ENCODE measurements at regions not wholly inside any gene's neighbourhood (a gene's known extent, or its start where the extent isn't known, plus 50 kb on each side); places are given as distances from the start of the nearest gene placed in this dataset.

- ChIA-PET POLR2A (no interaction called here), CTCF (no interaction called here)
- DNase-seq (ENCODE audit: low read depth, low spot score) = no peak
- Histone ChIP-seq H3K9me3 (ENCODE audit: control insufficient read depth, insufficient read depth, low read length) (no peaks in the 10 kb centered on the region), H3K4me3 (ENCODE audit: low read depth, low read length) (no peak overlapping the region), H3K27ac (ENCODE audit: low read depth, low read length) (no peak overlapping the region), H3K27me3 (ENCODE audit: control insufficient read depth, insufficient read depth, low read length) (no peaks in the 10 kb centered on the region)
- TF ChIP-seq CTCF (IDR thresholded peaks at IDR 0.05; ENCODE audit: low read depth, low read length) = no peak
These were observed 176.3 kb upstream of the ZBTB20 start for GRCh38 chr3:115323380-115323779.

- no peak for TF ChIP-seq CTCF (IDR thresholded peaks at IDR 0.05; ENCODE audit: low read depth, low read length)
- Histone ChIP-seq H3K9me3 (ENCODE audit: control insufficient read depth, insufficient read depth, low read length) (no peaks in the 10 kb centered on the region), H3K27me3 (ENCODE audit: control insufficient read depth, insufficient read depth, low read length) (no peaks in the 10 kb centered on the region), H3K4me3 (ENCODE audit: low read depth, low read length) (no peak overlapping the region), H3K27ac (ENCODE audit: low read depth, low read length) (no peak overlapping the region)
- ChIA-PET POLR2A (no interaction called here), CTCF (interaction anchor here (0.6 kb wide), 1 partner anchor 412 kb away, joined by 3 read pairs; no protein-coding TSS in a partner anchor)
- no peak for DNase-seq (ENCODE audit: low read depth, low spot score)
These were observed 177.0 kb upstream of the ZBTB20 start for GRCh38 chr3:115324056-115324455.

- ChIA-PET CTCF (no interaction called here), POLR2A (no interaction called here)
These were observed 178.5 kb upstream of the ZBTB20 start for GRCh38 chr3:115325539-115325938.

DNA sequence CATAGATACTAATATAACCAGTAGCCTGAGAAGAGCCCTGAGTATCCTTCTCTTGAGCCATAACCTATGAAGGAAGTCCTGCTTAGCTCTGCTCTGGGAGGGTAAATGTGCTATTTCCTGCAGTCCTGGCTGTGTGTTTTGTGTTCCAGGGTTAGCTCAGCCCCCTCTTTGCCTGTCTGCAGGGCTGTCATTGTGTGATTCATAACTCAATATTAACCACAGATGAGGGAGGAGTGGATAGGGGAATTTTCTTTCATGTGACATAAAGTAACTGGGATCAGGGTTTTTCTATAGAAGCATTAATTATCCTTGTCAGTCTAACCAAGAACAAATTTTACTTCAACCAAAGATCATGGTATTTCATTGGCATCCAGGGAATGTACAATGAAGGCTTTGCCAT is 183.3 kb upstream of the ZBTB20 start:
- CTCF ChIA-PET = no interaction called here
- Histone ChIP-seq H3K4me3 (ENCODE audit: low read depth, low read length) (no peak overlapping the region), H3K27ac (ENCODE audit: low read depth, low read length) (no peak overlapping the region), H3K9me3 (ENCODE audit: control insufficient read depth, insufficient read depth, low read length) (no peaks in the 10 kb centered on the region), H3K27me3 (ENCODE audit: control insufficient read depth, insufficient read depth, low read length) (no peaks in the 10 kb centered on the region)
- no peak for TF ChIP-seq CTCF (IDR thresholded peaks at IDR 0.05; ENCODE audit: low read depth, low read length)
- POLR2A ChIA-PET = no interaction called here
- no peak for DNase-seq (ENCODE audit: low read depth, low spot score)

More at GRCh38 chr3:115325539-115325938, 178.5 kb upstream of the ZBTB20 start:
- H3K27me3 ChIP-seq (ENCODE audit: control insufficient read depth, insufficient read depth, low read length) = no peaks in the 10 kb centered on the region
- TF ChIP-seq CTCF (IDR thresholded peaks at IDR 0.05; ENCODE audit: low read depth, low read length) = no peak
- H3K4me3 ChIP-seq (ENCODE audit: low read depth, low read length) = no peak overlapping the region
- no peaks in the 10 kb centered on the region for H3K9me3 ChIP-seq (ENCODE audit: control insufficient read depth, insufficient read depth, low read length)
- peak; percentile 21 for DNase-seq (ENCODE audit: low read depth, low spot score)
- H3K27ac ChIP-seq (ENCODE audit: low read depth, low read length) = no peak overlapping the region

DNA sequence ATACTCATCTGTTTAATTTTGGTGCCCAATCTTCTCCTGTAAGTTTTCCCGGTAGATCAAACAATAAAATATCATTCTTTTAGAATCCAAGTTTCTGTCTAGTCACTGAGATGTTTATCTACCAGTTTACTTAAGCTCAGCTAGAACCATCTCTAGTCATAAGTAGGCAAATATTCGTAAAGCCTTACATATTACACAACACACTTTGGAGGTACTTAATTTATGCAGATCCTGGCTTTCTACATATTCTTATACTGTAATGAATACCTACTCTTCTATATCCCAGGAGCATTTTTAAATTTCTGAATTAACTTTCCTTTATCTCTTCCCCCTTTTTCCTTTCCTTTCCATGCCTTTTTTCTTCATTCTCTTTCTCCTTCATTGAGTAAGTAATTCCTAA is 185.9 kb upstream of the ZBTB20 start:
- CTCF ChIA-PET = no interaction called here
- Histone ChIP-seq H3K27me3 (ENCODE audit: control insufficient read depth, insufficient read depth, low read length) (no peaks in the 10 kb centered on the region), H3K9me3 (ENCODE audit: control insufficient read depth, insufficient read depth, low read length) (no peaks in the 10 kb centered on the region), H3K27ac (ENCODE audit: low read depth, low read length) (no peak overlapping the region), H3K4me3 (ENCODE audit: low read depth, low read length) (no peak overlapping the region)
- TF ChIP-seq CTCF (IDR thresholded peaks at IDR 0.05; ENCODE audit: low read depth, low read length) = no peak
- POLR2A ChIA-PET = no interaction called here
- no peak for DNase-seq (ENCODE audit: low read depth, low spot score)

Measured in AG04450 (cell line).